Tibial nerve (tissue), 4 donors: ENCODE measurements at regions not wholly inside any gene's neighbourhood (a gene's known extent, or its start where the extent isn't known, plus 50 kb on each side); places are given as distances from the start of the nearest gene placed in this dataset.

Source experiments
- EP300 ChIP-seq, 2 donors: sonication (generic); formaldehyde crosslinking; IDR thresholded peaks; one replicate each; pipeline ENCODE4 v1.6.1; 2017; ENCODE audit warnings: antibody characterized with exemption in 2 of 2, mild to moderate bottlenecking in 1 of 2
- TF ChIP-seq, protein P1 (sequence below), 5 experiments: fragments of 200-600 bp in 3 of 5; fragments of 450-650 bp in 2 of 5; sonication (generic) in 3 of 5; IDR thresholded peaks; one replicate each; pipeline ENCODE4 v1.5.1; 2016 to 2019; ENCODE audit warnings: antibody characterized with exemption in 5 of 5, mild to moderate bottlenecking in 3 of 5, moderate library complexity in 2 of 5

DNA sequence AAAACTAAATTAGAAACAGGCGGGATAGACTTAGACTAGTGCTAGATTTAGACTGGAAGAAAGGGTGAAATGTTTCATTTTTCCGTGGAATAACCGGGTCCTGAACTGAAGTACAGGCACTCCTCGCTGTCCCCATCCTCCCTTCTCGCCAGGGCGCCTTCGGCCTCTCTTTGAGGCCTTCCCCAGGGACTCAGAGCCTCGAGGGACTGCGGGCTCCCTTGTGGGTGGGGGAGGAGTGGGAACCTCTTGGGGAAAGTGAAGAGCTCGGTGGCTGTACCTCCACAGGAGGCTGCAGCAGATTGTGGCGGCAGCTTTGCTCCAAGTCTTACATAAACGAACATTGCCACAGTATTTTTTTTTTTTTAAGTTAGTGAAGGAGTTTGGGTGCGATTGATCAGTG lies 1988.8 kb upstream of the FLRT2 start:
- no peak for TF ChIP-seq EP300 (IDR thresholded peaks at IDR 0.05)
- TF ChIP-seq, protein P1, sequence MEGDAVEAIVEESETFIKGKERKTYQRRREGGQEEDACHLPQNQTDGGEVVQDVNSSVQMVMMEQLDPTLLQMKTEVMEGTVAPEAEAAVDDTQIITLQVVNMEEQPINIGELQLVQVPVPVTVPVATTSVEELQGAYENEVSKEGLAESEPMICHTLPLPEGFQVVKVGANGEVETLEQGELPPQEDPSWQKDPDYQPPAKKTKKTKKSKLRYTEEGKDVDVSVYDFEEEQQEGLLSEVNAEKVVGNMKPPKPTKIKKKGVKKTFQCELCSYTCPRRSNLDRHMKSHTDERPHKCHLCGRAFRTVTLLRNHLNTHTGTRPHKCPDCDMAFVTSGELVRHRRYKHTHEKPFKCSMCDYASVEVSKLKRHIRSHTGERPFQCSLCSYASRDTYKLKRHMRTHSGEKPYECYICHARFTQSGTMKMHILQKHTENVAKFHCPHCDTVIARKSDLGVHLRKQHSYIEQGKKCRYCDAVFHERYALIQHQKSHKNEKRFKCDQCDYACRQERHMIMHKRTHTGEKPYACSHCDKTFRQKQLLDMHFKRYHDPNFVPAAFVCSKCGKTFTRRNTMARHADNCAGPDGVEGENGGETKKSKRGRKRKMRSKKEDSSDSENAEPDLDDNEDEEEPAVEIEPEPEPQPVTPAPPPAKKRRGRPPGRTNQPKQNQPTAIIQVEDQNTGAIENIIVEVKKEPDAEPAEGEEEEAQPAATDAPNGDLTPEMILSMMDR (IDR thresholded peaks at IDR 0.05): no peak
